ENCODE measurements at regions not wholly inside any gene's neighbourhood (a gene's known extent, or its start where the extent isn't known, plus 50 kb on each side); places are given as distances from the start of the nearest gene placed in this dataset.

DNA sequence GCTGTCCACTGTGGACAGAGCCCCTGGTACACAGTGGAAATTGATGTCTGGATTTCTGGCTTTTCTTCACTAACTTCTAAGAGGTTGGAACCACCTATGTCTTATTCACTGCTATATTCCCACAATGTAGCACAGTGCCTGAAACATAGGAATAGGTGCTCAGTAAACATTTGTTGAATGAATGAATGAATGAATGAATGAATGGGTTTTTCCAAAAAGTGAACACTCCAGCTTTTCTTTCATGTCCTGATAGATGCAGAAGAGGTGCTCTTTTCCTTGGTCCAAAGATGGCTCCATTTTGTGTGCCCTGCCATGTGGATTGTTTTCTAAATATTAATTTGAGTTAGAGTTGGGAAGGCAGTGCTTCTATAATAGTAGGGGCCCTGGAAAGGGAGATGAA, 124.1 kb downstream of the SP3 start:
- H3K36me3 ChIP-seq: no peaks in the 10 kb centered on the region
- TF ChIP-seq, protein P1, sequence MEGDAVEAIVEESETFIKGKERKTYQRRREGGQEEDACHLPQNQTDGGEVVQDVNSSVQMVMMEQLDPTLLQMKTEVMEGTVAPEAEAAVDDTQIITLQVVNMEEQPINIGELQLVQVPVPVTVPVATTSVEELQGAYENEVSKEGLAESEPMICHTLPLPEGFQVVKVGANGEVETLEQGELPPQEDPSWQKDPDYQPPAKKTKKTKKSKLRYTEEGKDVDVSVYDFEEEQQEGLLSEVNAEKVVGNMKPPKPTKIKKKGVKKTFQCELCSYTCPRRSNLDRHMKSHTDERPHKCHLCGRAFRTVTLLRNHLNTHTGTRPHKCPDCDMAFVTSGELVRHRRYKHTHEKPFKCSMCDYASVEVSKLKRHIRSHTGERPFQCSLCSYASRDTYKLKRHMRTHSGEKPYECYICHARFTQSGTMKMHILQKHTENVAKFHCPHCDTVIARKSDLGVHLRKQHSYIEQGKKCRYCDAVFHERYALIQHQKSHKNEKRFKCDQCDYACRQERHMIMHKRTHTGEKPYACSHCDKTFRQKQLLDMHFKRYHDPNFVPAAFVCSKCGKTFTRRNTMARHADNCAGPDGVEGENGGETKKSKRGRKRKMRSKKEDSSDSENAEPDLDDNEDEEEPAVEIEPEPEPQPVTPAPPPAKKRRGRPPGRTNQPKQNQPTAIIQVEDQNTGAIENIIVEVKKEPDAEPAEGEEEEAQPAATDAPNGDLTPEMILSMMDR (IDR thresholded peaks at IDR 0.05): no peak
- no peak overlapping the region for H3K4me3 ChIP-seq (ENCODE audit: low read depth in 1 of 2, low read length in 1 of 2)
- H3K9me3 ChIP-seq: no peaks in the 10 kb centered on the region
- no peak overlapping the region for H3K27ac ChIP-seq
- no peaks in the 10 kb centered on the region for H3K4me1 ChIP-seq (ENCODE audit: control insufficient read depth in 1 of 2, insufficient read depth in 1 of 2, low read depth in 1 of 2, low read length in 1 of 2)
- H3K27me3 ChIP-seq: peaks cover 23% of the 10 kb centered on the region

DNA sequence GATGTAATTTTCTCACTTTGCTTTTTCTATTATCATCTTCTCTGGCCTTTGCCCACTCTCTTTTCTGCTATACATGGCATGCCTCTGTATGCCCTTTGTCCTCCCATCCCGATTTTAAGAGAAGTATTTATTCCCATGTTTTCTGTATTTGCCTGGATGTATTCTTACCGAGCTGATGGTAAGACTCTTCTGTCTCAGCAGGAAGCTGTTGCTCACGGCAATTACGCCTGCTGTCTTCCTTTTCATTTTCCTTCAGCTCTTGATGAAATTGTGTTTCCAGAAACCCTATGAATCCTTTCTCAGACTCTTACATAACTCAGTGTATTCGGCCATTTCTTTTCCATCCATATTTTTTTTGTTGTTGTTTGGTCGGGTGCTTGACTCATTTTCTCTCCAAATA, 121.6 kb downstream of the SP3 start:
- H3K27me3 ChIP-seq: peaks cover 23% of the 10 kb centered on the region
- no peaks in the 10 kb centered on the region for H3K36me3 ChIP-seq
- H3K27ac ChIP-seq: no peak overlapping the region
- no peaks in the 10 kb centered on the region for H3K4me1 ChIP-seq (ENCODE audit: control insufficient read depth in 1 of 2, insufficient read depth in 1 of 2, low read depth in 1 of 2, low read length in 1 of 2)
- H3K4me3 ChIP-seq (ENCODE audit: low read depth in 1 of 2, low read length in 1 of 2): no peak overlapping the region
- TF ChIP-seq, protein P1 (IDR thresholded peaks at IDR 0.05): no peak
- no peaks in the 10 kb centered on the region for H3K9me3 ChIP-seq

DNA sequence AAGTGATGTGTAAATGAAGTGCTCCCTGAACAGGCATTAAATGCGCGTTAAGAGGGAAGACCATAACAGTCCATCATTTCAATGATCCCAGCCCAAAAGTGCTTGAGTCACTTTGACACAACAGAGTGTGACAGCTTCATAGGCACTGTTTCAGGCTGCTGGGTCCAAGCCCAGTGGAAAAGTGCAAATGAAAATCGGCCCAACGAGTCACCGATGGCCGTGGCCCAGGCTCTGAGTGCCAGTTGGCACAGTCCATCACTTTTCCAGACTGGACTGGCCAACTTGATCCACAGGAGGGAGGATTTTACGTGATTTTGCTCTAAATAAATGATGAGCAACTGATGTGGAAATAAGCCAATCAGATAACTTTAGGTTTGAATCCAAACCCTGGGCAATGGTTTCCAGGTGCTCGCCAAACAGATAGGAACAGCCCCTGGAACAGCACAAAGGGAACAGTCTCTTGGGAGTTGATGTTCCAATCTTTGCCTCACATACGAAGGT, 114.0 kb downstream of the SP3 start:
- Histone ChIP-seq H3K36me3 (no peaks in the 10 kb centered on the region), H3K4me1 (ENCODE audit: control insufficient read depth in 1 of 2, insufficient read depth in 1 of 2, low read depth in 1 of 2, low read length in 1 of 2) (no peaks in the 10 kb centered on the region), H3K27me3 (no peaks in the 10 kb centered on the region), H3K4me3 (ENCODE audit: low read depth in 1 of 2, low read length in 1 of 2) (no peak overlapping the region), H3K9me3 (no peaks in the 10 kb centered on the region), H3K27ac (no peak overlapping the region)
- TF ChIP-seq, protein P1 (IDR thresholded peaks at IDR 0.05): no peak

DNA sequence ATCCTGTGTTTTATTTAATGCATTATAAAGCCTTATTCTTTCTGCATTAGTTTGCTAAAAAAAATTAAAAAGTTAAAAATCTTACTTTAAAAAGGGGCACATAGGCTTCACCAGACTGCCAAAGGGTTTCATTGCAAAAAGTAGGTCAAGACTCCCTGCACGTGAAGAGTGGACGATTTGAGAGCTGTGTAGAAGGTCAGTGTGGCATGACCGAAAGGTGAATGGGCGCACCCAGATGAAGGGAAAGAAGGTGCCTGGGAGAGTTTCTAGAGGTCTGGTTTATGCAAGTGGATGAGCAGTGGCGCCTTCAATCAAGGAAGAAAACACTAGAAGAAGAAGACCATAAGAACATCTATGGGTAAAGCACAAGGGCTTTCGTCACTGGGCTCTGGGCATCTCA, 111.0 kb downstream of the SP3 start:
- no peaks in the 10 kb centered on the region for H3K4me1 ChIP-seq (ENCODE audit: control insufficient read depth in 1 of 2, insufficient read depth in 1 of 2, low read depth in 1 of 2, low read length in 1 of 2)
- no peak overlapping the region for H3K27ac ChIP-seq
- H3K4me3 ChIP-seq (ENCODE audit: low read depth in 1 of 2, low read length in 1 of 2): no peak overlapping the region
- TF ChIP-seq, protein P1 (IDR thresholded peaks at IDR 0.05): no peak
- H3K36me3 ChIP-seq: no peaks in the 10 kb centered on the region
- no peaks in the 10 kb centered on the region for H3K9me3 ChIP-seq
- no peaks in the 10 kb centered on the region for H3K27me3 ChIP-seq

DNA sequence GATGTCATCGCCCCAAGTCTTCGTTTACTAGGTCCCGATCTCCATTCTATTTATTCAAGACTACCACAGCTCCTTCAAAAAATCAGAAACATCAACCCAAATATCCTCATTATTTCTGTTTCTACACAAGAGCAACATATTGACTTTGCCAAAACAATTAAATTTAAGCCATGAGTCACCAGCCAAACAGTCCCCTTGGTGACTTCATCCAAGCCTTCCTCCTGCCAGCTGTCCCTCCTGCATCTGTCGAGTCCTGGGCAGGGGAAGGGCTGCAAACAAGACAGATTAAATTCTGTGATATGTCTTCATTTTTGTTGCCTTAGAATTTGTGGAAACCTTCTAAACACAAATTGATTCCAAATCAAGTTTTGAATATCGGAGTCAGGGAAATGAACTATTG, 110.3 kb downstream of the SP3 start:
- H3K27ac ChIP-seq: no peak overlapping the region
- TF ChIP-seq, protein P1 (IDR thresholded peaks at IDR 0.05): no peak
- H3K36me3 ChIP-seq: no peaks in the 10 kb centered on the region
- H3K4me3 ChIP-seq (ENCODE audit: low read depth in 1 of 2, low read length in 1 of 2): no peak overlapping the region
- no peaks in the 10 kb centered on the region for H3K27me3 ChIP-seq
- no peaks in the 10 kb centered on the region for H3K9me3 ChIP-seq
- H3K4me1 ChIP-seq (ENCODE audit: control insufficient read depth in 1 of 2, insufficient read depth in 1 of 2, low read depth in 1 of 2, low read length in 1 of 2): no peaks in the 10 kb centered on the region

DNA sequence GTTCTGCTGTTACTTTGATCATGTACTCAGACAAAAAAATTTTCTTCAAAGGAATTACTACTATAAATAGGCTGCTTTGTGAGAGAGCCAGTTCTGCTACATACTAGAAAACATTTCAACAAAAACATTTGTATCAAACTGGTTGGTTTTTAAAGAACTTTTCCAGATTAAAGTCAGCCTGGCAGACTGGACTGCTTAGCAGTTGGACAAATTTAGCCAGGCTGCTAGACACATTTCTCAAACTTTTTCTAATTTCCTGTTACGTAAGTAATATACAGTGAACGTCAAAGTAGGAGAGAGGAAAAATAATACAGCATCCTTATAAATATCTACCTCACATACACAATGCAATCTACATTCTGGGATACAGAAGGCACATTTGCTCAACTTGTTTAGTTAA, 109.5 kb downstream of the SP3 start:
- Histone ChIP-seq H3K36me3 (no peaks in the 10 kb centered on the region), H3K9me3 (no peaks in the 10 kb centered on the region), H3K4me3 (ENCODE audit: low read depth in 1 of 2, low read length in 1 of 2) (no peak overlapping the region), H3K27me3 (no peaks in the 10 kb centered on the region), H3K27ac (no peak overlapping the region), H3K4me1 (ENCODE audit: control insufficient read depth in 1 of 2, insufficient read depth in 1 of 2, low read depth in 1 of 2, low read length in 1 of 2) (no peaks in the 10 kb centered on the region)
- TF ChIP-seq, protein P1 (IDR thresholded peaks at IDR 0.05): no peak
